HCT116 (cell line): ENCODE measurements at regions not wholly inside any gene's neighbourhood (a gene's known extent, or its start where the extent isn't known, plus 50 kb on each side); places are given as distances from the start of the nearest gene placed in this dataset.

Experiments used
- ATAC-seq: fragments of 200-7000 bp; cut with Tn5 transposase; 2 replicates; pipeline ENCODE4 v1.9.1; 2020; ENCODE audit warnings: mild to moderate bottlenecking, moderate library complexity
- BruUV-seq: library from RNA; stranded (reverse); fragments of 400-500 nt; replicated peaks from 2 replicates; lab custom pipeline; 2021; lab: Mats Ljungman, UMichigan
- CTCF ChIA-PET: fragments of 300-600 bp; sonication (Branson Sonifier 250); formaldehyde crosslinking; loops from one replicate; lab custom pipeline; 2021; ENCODE audit warnings: antibody characterized with exemption; lab: Charles Lee
- POLR2A ChIA-PET: fragments of 300-600, 350-600 bp; sonication (Branson Sonifier 250); formaldehyde crosslinking; loops from one replicate; lab custom pipeline; 2021; ENCODE audit warnings: antibody characterized with exemption; lab: Charles Lee
- RAD21 ChIA-PET, 2 experiments: fragments of 300-600 bp; sonication (Branson Sonifier 250); formaldehyde crosslinking; loops; one replicate each; lab custom pipeline; 2023; ENCODE audit warnings: low total read pairs in 2 of 2; ENCODE audit not compliant: uncharacterized antibody in 2 of 2, unreplicated experiment in 2 of 2, low non-redundant PET in 1 of 2; lab: Charles Lee
- DNase-seq: peaks from one replicate; pipeline ENCODE4 v3.0.0-alpha.2; 2010; ENCODE audit warnings: low read depth, low spot score
- H2AFZ ChIP-seq: fragments of 200-600 bp; shearing (Covaris generic), sonication (generic); 2 replicates; pipeline ENCODE4 v1.6.1; 2017; ENCODE audit warnings: low read depth, mixed run types, mixed read lengths, antibody characterized with exemption, low read length; ENCODE audit not compliant: poor library complexity, severe bottlenecking
- H3K27ac ChIP-seq: 2 replicates; pipeline ENCODE4 v1.5.1; 2012; ENCODE audit warnings: low read depth, low read length
- H3K27me3 ChIP-seq: fragments of 200-600 bp; sonication (generic); 2 replicates; pipeline ENCODE4 v1.6.1; 2016; ENCODE audit warnings: mixed run types, low read length, mixed read lengths; ENCODE audit not compliant: insufficient read depth
- H3K36me3 ChIP-seq, 2 experiments: fragments of 200-500 bp in 1 of 2; fragments of 200-600 bp in 1 of 2; sonication (Bioruptor generic) in 1 of 2; sonication (generic) in 1 of 2; 2 replicates each; pipeline versions ENCODE4 v1.5.1 to v1.6.1; 2014 to 2016; ENCODE audit warnings: low read length in 2 of 2, inconsistent platforms in 1 of 2, mixed read lengths in 1 of 2, mixed run types in 1 of 2; ENCODE audit not compliant: insufficient read depth in 2 of 2, control insufficient read depth in 1 of 2
- H3K4me1 ChIP-seq, 2 experiments: fragments of 200-600 bp in 1 of 2; sonication (generic) in 1 of 2; 2 replicates each; pipeline versions ENCODE4 v1.5.1 to v1.6.1; 2012 to 2017; ENCODE audit warnings: low read length in 2 of 2, inconsistent platforms in 1 of 2, mild to moderate bottlenecking in 1 of 2, mixed read lengths in 1 of 2, mixed run types in 1 of 2, moderate library complexity in 1 of 2; ENCODE audit not compliant: insufficient read depth in 2 of 2, control insufficient read depth in 1 of 2
- H3K4me2 ChIP-seq: fragments of 200-600 bp; sonication (generic); 2 replicates; pipeline ENCODE4 v1.6.1; 2017; ENCODE audit warnings: mixed run types, low read length, mixed read lengths
- H3K4me3 ChIP-seq, 2 experiments: fragments of 200-600 bp in 1 of 2; sonication (generic) in 1 of 2; replicated peaks in 1 of 2; 2 replicates each; pipeline ENCODE4 v1.5.1; 2011 to 2016; ENCODE audit warnings: low read length in 2 of 2, control low read depth in 1 of 2, low read depth in 1 of 2, mild to moderate bottlenecking in 1 of 2, mixed read lengths in 1 of 2, mixed run types in 1 of 2
- H3K79me2 ChIP-seq: fragments of 200-600 bp; sonication (generic); 2 replicates; pipeline ENCODE4 v1.6.1; 2017; ENCODE audit warnings: mild to moderate bottlenecking, mixed run types, low read length, moderate library complexity, mixed read lengths; ENCODE audit not compliant: insufficient read depth
- H3K9ac ChIP-seq: fragments of 200-600 bp; sonication (generic); 2 replicates; pipeline ENCODE4 v1.6.1; 2016; ENCODE audit warnings: low read length, mixed read lengths
- H3K9me2 ChIP-seq: fragments of 200-600 bp; sonication (generic), shearing (Covaris generic); 2 replicates; pipeline ENCODE4 v1.6.1; 2017; ENCODE audit warnings: mixed run types, mild to moderate bottlenecking, moderate library complexity; ENCODE audit not compliant: insufficient read depth
- H3K9me3 ChIP-seq, 2 experiments: fragments of 200-500 bp in 1 of 2; fragments of 200-600 bp in 1 of 2; sonication (Bioruptor generic) in 1 of 2; sonication (generic) in 1 of 2; 2 replicates each; pipeline ENCODE4 v1.6.1; 2014 to 2017; ENCODE audit warnings: low read length in 2 of 2, mixed read lengths in 2 of 2, inconsistent platforms in 1 of 2, low read depth in 1 of 2, mild to moderate bottlenecking in 1 of 2, mixed run types in 1 of 2, moderate library complexity in 1 of 2; ENCODE audit not compliant: control insufficient read depth in 1 of 2, insufficient read depth in 1 of 2
- H4K20me1 ChIP-seq: fragments of 200-600 bp; sonication (generic), shearing (Covaris generic); 2 replicates; pipeline ENCODE4 v1.6.1; 2017; ENCODE audit warnings: mixed run types, mild to moderate bottlenecking, moderate library complexity; ENCODE audit not compliant: insufficient read depth
- POLR2A ChIP-seq: IDR thresholded peaks from 2 replicates; pipeline ENCODE4 v1.7.0; 2011; ENCODE audit warnings: borderline replicate concordance; ENCODE audit not compliant: insufficient read depth, insufficient read length; ENCODE audit errors: extremely low read depth
- REST ChIP-seq: IDR thresholded peaks from 2 replicates; pipeline ENCODE4 v1.6.1; 2012; ENCODE audit warnings: low read depth
- TCF7L2 ChIP-seq: IDR thresholded peaks from 2 replicates; pipeline ENCODE4 v1.7.0; 2011; ENCODE audit warnings: borderline replicate concordance, inconsistent platforms; ENCODE audit not compliant: insufficient read depth, insufficient read length; ENCODE audit errors: extremely low read depth
- intact Hi-C: fragments of 100-400 bp; cut with micrococcal nuclease; formaldehyde crosslinking; loops from 2 replicates; pipeline ENCODE4 v1.10.0; 2022

GRCh38 chr6:86142326-86142725 lies 499.6 kb upstream of the SYNCRIP start:
- Histone ChIP-seq H3K4me3 (no peak overlapping the region), H3K4me2 (no peak overlapping the region), H2AFZ (no peak overlapping the region), H3K27me3 (0 out of 2 replicates have a peak, but pooled peaks cover 4% of the 10 kb centered on the region), H3K4me1 (no peaks in the 10 kb centered on the region), H3K27ac (no peak overlapping the region), H3K9ac (no peak overlapping the region), H3K36me3 (no peaks in the 10 kb centered on the region), H3K9me2 (no peaks in the 10 kb centered on the region), H4K20me1 (no peaks in the 10 kb centered on the region), H3K9me3 (no peaks in the 10 kb centered on the region), H3K79me2 (no peaks in the 10 kb centered on the region)
- intact Hi-C loops, result no loop called here
- ATAC-seq (no peak), DNase-seq (no peak)
- BruUV-seq, result no TSS peak
- ChIA-PET POLR2A (no interaction called here), CTCF (no interaction called here), RAD21 (no interaction called here)
- TF ChIP-seq TCF7L2, result no peak
- no peak for TF ChIP-seq POLR2A

- Histone ChIP-seq H3K4me1 (no peaks in the 10 kb centered on the region), H3K27me3 (0 out of 2 replicates have a peak, but pooled peaks cover 3% of the 10 kb centered on the region), H3K27ac (no peak overlapping the region), H3K79me2 (no peaks in the 10 kb centered on the region), H2AFZ (no peak overlapping the region), H4K20me1 (no peaks in the 10 kb centered on the region), H3K9me2 (no peaks in the 10 kb centered on the region), H3K9ac (no peak overlapping the region), H3K36me3 (no peaks in the 10 kb centered on the region), H3K9me3 (no peaks in the 10 kb centered on the region), H3K4me2 (no peak overlapping the region), H3K4me3 (no peak overlapping the region)
- intact Hi-C loops, result no loop called here
- ChIA-PET RAD21 (no interaction called here), POLR2A (no interaction called here), CTCF (no interaction called here)
- TF ChIP-seq REST, result no peak
- BruUV-seq, result no TSS peak
- no peak for ATAC-seq
- DNase-seq, result no peak
Observed at GRCh38 chr6:86128130-86128814, 485.6 kb upstream of the SYNCRIP start.
